ENCODE measurements at regions not wholly inside any gene's neighbourhood (a gene's known extent, or its start where the extent isn't known, plus 50 kb on each side); places are given as distances from the start of the nearest gene placed in this dataset.

DNA sequence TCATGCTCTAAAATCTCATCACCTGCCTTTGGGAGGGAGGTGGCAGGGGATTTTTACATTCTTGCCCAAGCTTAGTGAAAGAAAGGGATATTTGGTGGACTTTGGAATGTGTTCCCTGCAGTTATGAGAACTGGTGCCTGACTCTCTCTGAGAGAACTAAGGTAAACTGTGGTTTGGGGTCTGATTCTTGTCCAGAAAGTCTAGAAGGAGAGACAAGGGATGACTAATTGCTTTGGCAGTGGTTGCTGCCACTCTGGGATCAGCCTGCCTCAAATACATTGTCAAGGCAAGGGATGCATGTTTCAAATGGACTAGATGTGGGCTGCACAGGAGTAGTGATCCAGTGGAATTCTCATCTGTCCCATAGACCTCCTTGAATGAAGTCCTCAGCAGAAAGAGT lies 115.2 kb downstream of the DDIT4L start:
- TF ChIP-seq POLR2AphosphoS5 (IDR thresholded peaks at IDR 0.05), result no peak
- TF ChIP-seq, protein P1, sequence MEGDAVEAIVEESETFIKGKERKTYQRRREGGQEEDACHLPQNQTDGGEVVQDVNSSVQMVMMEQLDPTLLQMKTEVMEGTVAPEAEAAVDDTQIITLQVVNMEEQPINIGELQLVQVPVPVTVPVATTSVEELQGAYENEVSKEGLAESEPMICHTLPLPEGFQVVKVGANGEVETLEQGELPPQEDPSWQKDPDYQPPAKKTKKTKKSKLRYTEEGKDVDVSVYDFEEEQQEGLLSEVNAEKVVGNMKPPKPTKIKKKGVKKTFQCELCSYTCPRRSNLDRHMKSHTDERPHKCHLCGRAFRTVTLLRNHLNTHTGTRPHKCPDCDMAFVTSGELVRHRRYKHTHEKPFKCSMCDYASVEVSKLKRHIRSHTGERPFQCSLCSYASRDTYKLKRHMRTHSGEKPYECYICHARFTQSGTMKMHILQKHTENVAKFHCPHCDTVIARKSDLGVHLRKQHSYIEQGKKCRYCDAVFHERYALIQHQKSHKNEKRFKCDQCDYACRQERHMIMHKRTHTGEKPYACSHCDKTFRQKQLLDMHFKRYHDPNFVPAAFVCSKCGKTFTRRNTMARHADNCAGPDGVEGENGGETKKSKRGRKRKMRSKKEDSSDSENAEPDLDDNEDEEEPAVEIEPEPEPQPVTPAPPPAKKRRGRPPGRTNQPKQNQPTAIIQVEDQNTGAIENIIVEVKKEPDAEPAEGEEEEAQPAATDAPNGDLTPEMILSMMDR (IDR thresholded peaks at IDR 0.05), result no peak

Data from upper lobe of left lung (tissue), 4 donors.